Common myeloid progenitor, CD34-positive (primary cell): ENCODE measurements at regions not wholly inside any gene's neighbourhood (a gene's known extent, or its start where the extent isn't known, plus 50 kb on each side); places are given as distances from the start of the nearest gene placed in this dataset.

ENCODE experiments used
- CTCF ChIA-PET: fragments of 350-600 bp; sonication (Branson Sonifier 250); formaldehyde crosslinking; loops from one replicate; lab custom pipeline; 2021; ENCODE audit warnings: antibody characterized with exemption; lab: Charles Lee
- POLR2A ChIA-PET: fragments of 350-600 bp; sonication (Branson Sonifier 250); formaldehyde crosslinking; loops from one replicate; lab custom pipeline; 2021; ENCODE audit warnings: antibody characterized with exemption; lab: Charles Lee
- DNase-seq, 3 donors: peaks; one replicate each; pipeline versions ENCODE4 v3.0.0 to v3.0.0-alpha.2; 2013
- H3K27ac ChIP-seq, 2 experiments: 1 replicate in 1 of 2; 2 replicates in 1 of 2; pipeline ENCODE4 v1.7.0; 2013; ENCODE audit warnings: inconsistent platforms in 2 of 2, low read length in 2 of 2, mild to moderate bottlenecking in 2 of 2, low read depth in 1 of 2, moderate library complexity in 1 of 2; ENCODE audit not compliant: severe bottlenecking in 2 of 2, insufficient read depth in 1 of 2, poor library complexity in 1 of 2
- H3K27me3 ChIP-seq, 5 experiments: replicated peaks in 2 of 5; 1 replicate in 3 of 5; 2 replicates in 2 of 5; pipeline versions ENCODE4 v1.6.1 to v1.7.0; 2013; ENCODE audit warnings: low read length in 4 of 5, mild to moderate bottlenecking in 2 of 5, moderate library complexity in 2 of 5, inconsistent platforms in 1 of 5; ENCODE audit not compliant: insufficient read depth in 5 of 5, control insufficient read depth in 4 of 5
- H3K36me3 ChIP-seq, 4 experiments: 1 replicate in 2 of 4; 2 replicates in 2 of 4; pipeline versions ENCODE4 v1.6.1 to v1.7.0; 2013; ENCODE audit warnings: low read length in 3 of 4, control low read depth in 1 of 4, mild to moderate bottlenecking in 1 of 4; ENCODE audit not compliant: control insufficient read depth in 4 of 4, insufficient read depth in 4 of 4
- H3K4me1 ChIP-seq, 4 experiments: 1 replicate in 3 of 4; 2 replicates in 1 of 4; pipeline versions ENCODE4 v1.6.1 to v1.7.1; 2013; ENCODE audit warnings: low read length in 3 of 4, mild to moderate bottlenecking in 3 of 4, control low read depth in 1 of 4, inconsistent platforms in 1 of 4, moderate library complexity in 1 of 4; ENCODE audit not compliant: control insufficient read depth in 4 of 4, insufficient read depth in 4 of 4; ENCODE audit errors: control extremely low read depth in 1 of 4
- H3K4me3 ChIP-seq, 7 experiments: 1 replicate in 4 of 7; 2 replicates in 3 of 7; pipeline versions ENCODE4 v1.5.1 to v1.7.0; 2013; ENCODE audit warnings: mild to moderate bottlenecking in 7 of 7, low read length in 6 of 7, moderate library complexity in 6 of 7, inconsistent platforms in 2 of 7, low read depth in 2 of 7, control low read depth in 1 of 7; ENCODE audit not compliant: insufficient read depth in 4 of 7, control insufficient read depth in 1 of 7; ENCODE audit errors: extremely low read depth in 1 of 7
- H3K9me3 ChIP-seq, 5 experiments: 1 replicate in 4 of 5; 2 replicates in 1 of 5; pipeline versions ENCODE4 v1.6.1 to v1.7.1; 2013; ENCODE audit warnings: low read length in 4 of 5, mild to moderate bottlenecking in 2 of 5, inconsistent platforms in 1 of 5, low read depth in 1 of 5, moderate library complexity in 1 of 5; ENCODE audit not compliant: control insufficient read depth in 4 of 5, insufficient read depth in 2 of 5; ENCODE audit errors: control extremely low read depth in 1 of 5
- WGBS: methylation state at CpG from one replicate; pipeline ENCODE4 v1.1.5; 2013; ENCODE audit not compliant: insufficient coverage; 5-methylcytosine and 5-hydroxymethylcytosine counted together

- ChIA-PET POLR2A (no interaction called here), CTCF (no interaction called here)
- no peaks in the 10 kb centered on the region for H3K36me3 ChIP-seq
- no peaks in the 10 kb centered on the region for H3K27me3 ChIP-seq
- no peaks in the 10 kb centered on the region for H3K9me3 ChIP-seq
- H3K4me1 ChIP-seq, result no peaks in the 10 kb centered on the region
- no peak for DNase-seq
- H3K4me3 ChIP-seq, result no peak overlapping the region
- WGBS, result 97% methylated on average over 13 of the region's 13 CpGs
- H3K27ac ChIP-seq, result no peak overlapping the region
Measured at GRCh38 chr13:111640006-111640405, 319.6 kb downstream of the TEX29 start.

DNA sequence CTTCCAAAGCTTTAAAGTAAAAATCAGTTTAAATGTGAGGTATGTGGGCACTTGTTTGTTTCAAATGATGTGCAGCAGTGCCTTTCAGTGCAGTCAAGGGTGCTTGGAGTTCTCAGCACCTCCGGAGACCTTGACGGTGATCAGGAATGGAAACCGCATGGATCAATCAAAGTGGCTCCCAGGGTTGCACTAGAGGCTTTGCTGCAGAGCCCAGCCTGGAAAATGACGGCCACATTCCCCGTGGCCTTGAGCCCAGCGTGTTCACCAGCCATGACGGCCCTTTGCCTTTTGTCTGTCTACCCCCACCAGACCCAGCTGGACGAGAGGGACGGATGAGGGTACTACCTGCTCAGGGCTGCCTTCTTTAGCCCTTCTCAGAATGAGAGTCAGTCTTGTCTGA lies 320.0 kb downstream of the TEX29 start:
- ChIA-PET POLR2A (no interaction called here), CTCF (no interaction called here)
- DNase-seq, result no peak
- Histone ChIP-seq H3K36me3 (no peaks in the 10 kb centered on the region), H3K4me3 (no peak overlapping the region), H3K27me3 (no peaks in the 10 kb centered on the region), H3K27ac (no peak overlapping the region), H3K4me1 (no peaks in the 10 kb centered on the region), H3K9me3 (no peaks in the 10 kb centered on the region)
- WGBS, result 96% methylated on average over 9 of the region's 9 CpGs

DNA sequence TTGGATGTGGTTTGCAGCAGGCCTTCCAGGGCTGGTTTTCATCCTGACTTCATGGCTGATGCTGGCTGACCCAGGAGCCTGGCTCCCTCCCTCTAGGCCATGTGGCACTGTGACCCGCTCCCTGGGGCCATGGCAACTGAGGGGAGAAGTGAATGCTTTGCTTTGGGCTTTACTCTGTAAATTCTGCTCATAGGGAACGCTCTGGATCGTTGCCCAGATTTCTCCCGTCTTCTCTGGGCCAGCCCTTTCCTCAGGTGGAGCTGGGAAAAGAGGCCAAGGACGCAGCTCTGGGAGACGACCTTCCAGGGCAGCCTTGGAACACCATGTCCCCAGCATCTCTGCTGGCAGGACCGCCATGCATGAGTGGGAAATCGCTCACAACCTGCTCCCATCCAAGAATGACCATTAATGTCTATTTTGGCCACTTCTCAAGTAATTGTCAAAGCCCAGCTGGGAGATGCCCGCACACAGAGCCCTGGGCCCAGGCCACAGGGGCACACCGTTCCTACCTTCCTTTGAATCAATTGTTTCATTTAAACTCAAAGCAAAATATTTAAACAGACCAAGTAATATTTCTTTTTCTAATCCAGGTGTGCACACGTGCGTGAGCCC lies 321.8 kb downstream of the TEX29 start:
- Histone ChIP-seq H3K4me1 (no peaks in the 10 kb centered on the region), H3K27me3 (no peaks in the 10 kb centered on the region), H3K27ac (no peak overlapping the region), H3K36me3 (no peaks in the 10 kb centered on the region), H3K4me3 (no peak overlapping the region), H3K9me3 (no peaks in the 10 kb centered on the region)
- 75% methylated on average over 10 of the region's 12 CpGs for WGBS
- DNase-seq, result no peak
- ChIA-PET POLR2A (no interaction called here), CTCF (no interaction called here)

GRCh38 chr13:111644750-111645149 lies 324.3 kb downstream of the TEX29 start:
- no peaks in the 10 kb centered on the region for H3K36me3 ChIP-seq
- no peaks in the 10 kb centered on the region for H3K27me3 ChIP-seq
- ChIA-PET POLR2A (no interaction called here), CTCF (no interaction called here)
- H3K9me3 ChIP-seq, result no peaks in the 10 kb centered on the region
- H3K27ac ChIP-seq, result no peak overlapping the region
- WGBS, result 96% methylated on average over 14 of the region's 16 CpGs
- no peak for DNase-seq
- no peak overlapping the region for H3K4me3 ChIP-seq
- H3K4me1 ChIP-seq, result no peaks in the 10 kb centered on the region

- WGBS, result 98% methylated on average over 12 of the region's 12 CpGs
- H3K27me3 ChIP-seq, result no peaks in the 10 kb centered on the region
- H3K27ac ChIP-seq, result no peak overlapping the region
- no peak for DNase-seq
- no peak overlapping the region for H3K4me3 ChIP-seq
- ChIA-PET CTCF (no interaction called here), POLR2A (no interaction called here)
- no peaks in the 10 kb centered on the region for H3K9me3 ChIP-seq
- no peaks in the 10 kb centered on the region for H3K36me3 ChIP-seq
- H3K4me1 ChIP-seq, result no peaks in the 10 kb centered on the region
Measured at GRCh38 chr13:111645198-111645597, 324.8 kb downstream of the TEX29 start.

- H3K27ac ChIP-seq, result no peak overlapping the region
- peaks cover 0 to 3% (median under 1%) of the 10 kb centered on the region in 4 experiments for H3K4me1 ChIP-seq
- no peak for DNase-seq
- 96% methylated on average over 23 of the region's 27 CpGs for WGBS
- no peak overlapping the region for H3K4me3 ChIP-seq
- POLR2A ChIA-PET, result no interaction called here
- H3K36me3 ChIP-seq, result no peaks in the 10 kb centered on the region
- no peaks in the 10 kb centered on the region for H3K27me3 ChIP-seq
- no peaks in the 10 kb centered on the region for H3K9me3 ChIP-seq
- CTCF ChIA-PET, result no interaction called here
Measured at GRCh38 chr13:111645598-111646455, 325.4 kb downstream of the TEX29 start.

DNA sequence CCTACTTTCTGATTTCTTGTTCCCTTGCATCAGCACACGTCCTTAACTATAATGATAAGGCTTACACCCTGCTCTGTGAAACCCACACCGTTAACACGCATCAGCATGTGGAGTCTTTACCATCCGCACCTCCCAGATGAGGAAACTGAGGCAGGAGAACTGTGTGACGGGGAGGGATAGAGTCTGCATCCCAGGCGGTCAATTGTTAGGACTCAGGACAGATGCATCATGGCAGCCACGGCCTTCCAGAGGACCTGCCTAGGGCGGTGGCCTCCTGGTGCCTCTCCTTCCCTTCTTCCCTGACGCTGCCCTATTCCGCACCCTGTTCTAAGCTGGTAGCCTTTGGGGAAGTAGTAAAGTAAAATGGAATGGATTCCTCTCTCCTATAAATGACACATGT lies 326.0 kb downstream of the TEX29 start:
- peaks cover 0 to 9% (median 4%) of the 10 kb centered on the region in 4 experiments for H3K4me1 ChIP-seq
- ChIA-PET POLR2A (no interaction called here), CTCF (no interaction called here)
- H3K4me3 ChIP-seq, result no peak overlapping the region
- no peaks in the 10 kb centered on the region for H3K36me3 ChIP-seq
- no peaks in the 10 kb centered on the region for H3K27me3 ChIP-seq
- no peaks in the 10 kb centered on the region for H3K9me3 ChIP-seq
- no peak overlapping the region for H3K27ac ChIP-seq
- no peak for DNase-seq
- 98% methylated on average over 5 of the region's 10 CpGs for WGBS
